ENCODE measurements at regions not wholly inside any gene's neighbourhood (a gene's known extent, or its start where the extent isn't known, plus 50 kb on each side); places are given as distances from the start of the nearest gene placed in this dataset.

GRCh38 chrY:19066447-19067190 lies 293.1 kb upstream of the HSFY2 start:
- in situ Hi-C loops (cut with MboI; ENCODE audit: low sequenced_read_pairs in 4 of 4) = no loop called here
- no peak overlapping the region for H3K4me3 ChIP-seq
- DNase-seq = no peak
- peak overlapping the region in 2 of 4 donors; percentile 66 to 67 for H3K27ac ChIP-seq
- no peaks in the 10 kb centered on the region for H3K9me3 ChIP-seq
- H3K4me1 ChIP-seq = peaks cover 0 to 12% of the 10 kb centered on the region in 2 donors
- peak; percentile 42 to 53 for ATAC-seq
- no peaks in the 10 kb centered on the region for H3K27me3 ChIP-seq
- intact Hi-C loops (cut with DNase I; ENCODE audit: low total_unique reads) = no loop called here
- no peaks in the 10 kb centered on the region for H3K36me3 ChIP-seq
- TF ChIP-seq CTCF (IDR thresholded peaks at IDR 0.05 in 4 of 5, conservative IDR thresholded peaks at IDR 0.05 in 1 of 5) (no peak), POLR2A (IDR thresholded peaks at IDR 0.05) (no peak)

- Histone ChIP-seq H3K9me3 (no peaks in the 10 kb centered on the region), H3K27me3 (no peaks in the 10 kb centered on the region), H3K4me3 (no peak overlapping the region), H3K36me3 (no peaks in the 10 kb centered on the region), H3K4me1 (peaks cover 0 to 12% of the 10 kb centered on the region in 2 donors), H3K27ac (no peak overlapping the region)
- DNase-seq = no peak
- TF ChIP-seq CTCF (IDR thresholded peaks at IDR 0.05 in 4 of 5, conservative IDR thresholded peaks at IDR 0.05 in 1 of 5) = no peak
- no peak for TF ChIP-seq POLR2A (IDR thresholded peaks at IDR 0.05)
- no peak for ATAC-seq
- in situ Hi-C loops (cut with MboI; ENCODE audit: low sequenced_read_pairs in 4 of 4) (no loop called here), intact Hi-C loops (cut with DNase I; ENCODE audit: low total_unique reads) (no loop called here)
Measured at GRCh38 chrY:19065119-19065518, 291.6 kb upstream of the HSFY2 start.

- H3K27ac ChIP-seq = peak overlapping the region in 2 of 4 donors; percentile 80 to 83
- TF ChIP-seq CTCF (IDR thresholded peaks at IDR 0.05 in 4 of 5, conservative IDR thresholded peaks at IDR 0.05 in 1 of 5) = no peak
- no peak for TF ChIP-seq POLR2A (IDR thresholded peaks at IDR 0.05)
- H3K4me1 ChIP-seq = peaks cover 0 to 32% of the 10 kb centered on the region in 2 donors
- ATAC-seq (no peak), DNase-seq (no peak)
- intact Hi-C loops (cut with DNase I; ENCODE audit: low total_unique reads) (no loop called here), in situ Hi-C loops (cut with MboI; ENCODE audit: low sequenced_read_pairs in 4 of 4) (no loop called here)
- H3K4me3 ChIP-seq = no peak overlapping the region
- H3K36me3 ChIP-seq = no peaks in the 10 kb centered on the region
- H3K9me3 ChIP-seq = no peaks in the 10 kb centered on the region
- no peaks in the 10 kb centered on the region for H3K27me3 ChIP-seq
Measured at GRCh38 chrY:19059733-19060132, 286.2 kb upstream of the HSFY2 start.

GRCh38 chrY:19058831-19059370 lies 285.4 kb upstream of the HSFY2 start:
- H3K27ac ChIP-seq = peak overlapping the region in 2 of 4 donors; percentile 80 to 83

More at GRCh38 chrY:19058831-19059370, 285.4 kb upstream of the HSFY2 start:
- in situ Hi-C loops (cut with MboI; ENCODE audit: low sequenced_read_pairs in 4 of 4) = no loop called here
- peak; percentile 37 to 59 for ATAC-seq
- H3K4me3 ChIP-seq = no peak overlapping the region
- no peaks in the 10 kb centered on the region for H3K9me3 ChIP-seq
- intact Hi-C loops (cut with DNase I; ENCODE audit: low total_unique reads) = no loop called here
- H3K4me1 ChIP-seq = peaks cover 0 to 38% of the 10 kb centered on the region in 2 donors
- peak; percentile 7 to 31 for DNase-seq
- TF ChIP-seq CTCF (IDR thresholded peaks at IDR 0.05 in 4 of 5, conservative IDR thresholded peaks at IDR 0.05 in 1 of 5) (no peak), POLR2A (IDR thresholded peaks at IDR 0.05) (no peak)
- H3K36me3 ChIP-seq = no peaks in the 10 kb centered on the region
- H3K27me3 ChIP-seq = no peaks in the 10 kb centered on the region

Data from gastrocnemius medialis (tissue), 4 donors.